H1 (cell line): ENCODE measurements at regions not wholly inside any gene's neighbourhood (a gene's known extent, or its start where the extent isn't known, plus 50 kb on each side); places are given as distances from the start of the nearest gene placed in this dataset.

Experiments used
- CTCF ChIA-PET: fragments of 300-600 bp; sonication (Branson Sonifier 250); formaldehyde crosslinking; loops from one replicate; lab custom pipeline; 2021; ENCODE audit not compliant: partially characterized antibody; lab: Charles Lee
- POLR2A ChIA-PET: fragments of 300-600 bp; sonication (Branson Sonifier 250); formaldehyde crosslinking; loops from one replicate; lab custom pipeline; 2021; ENCODE audit warnings: inconsistent platforms; ENCODE audit not compliant: partially characterized antibody; lab: Charles Lee
- DNase-seq, 2 experiments: peaks; one replicate each; pipeline versions ENCODE4 v3.0.0 to v3.0.0-alpha.2; 2010 to 2022; ENCODE audit warnings: low spot score in 2 of 2, low read depth in 1 of 2, mixed read lengths in 1 of 2
- FAIRE-seq: peaks from 2 replicates; lab custom pipeline; 2011; peaks lifted over from hg19 to GRCh38; lab: Jason Lieb, UNC
- H2AFZ ChIP-seq: 2 replicates; pipeline ENCODE4 v1.8.1; 2012; ENCODE audit warnings: low read length, inconsistent platforms
- H2AK5ac ChIP-seq: 2 replicates; pipeline ENCODE4 v1.6.1; 2013; ENCODE audit warnings: low read depth, low read length
- H2BK120ac ChIP-seq: replicated peaks from 2 replicates; pipeline ENCODE3; 2013; ENCODE audit warnings: low read depth, low read length, inconsistent platforms
- H2BK12ac ChIP-seq: 2 replicates; pipeline ENCODE4 v1.6.1; 2013; ENCODE audit warnings: low read depth, low read length
- H2BK15ac ChIP-seq: 2 replicates; pipeline ENCODE4 v1.6.1; 2013; ENCODE audit warnings: low read length
- H2BK20ac ChIP-seq: 2 replicates; pipeline ENCODE4 v1.6.1; 2013; ENCODE audit warnings: low read length
- H2BK5ac ChIP-seq: 2 replicates; pipeline ENCODE4 v1.6.1; 2013; ENCODE audit warnings: low read depth, low read length
- H3K14ac ChIP-seq: 2 replicates; pipeline ENCODE4 v1.6.1; 2013; ENCODE audit warnings: inconsistent platforms; ENCODE audit not compliant: insufficient read length
- H3K18ac ChIP-seq: 2 replicates; pipeline ENCODE4 v1.6.1; 2013; ENCODE audit warnings: low read length; ENCODE audit errors: extremely low read depth
- H3K23ac ChIP-seq: 2 replicates; pipeline ENCODE4 v1.6.1; 2013; ENCODE audit warnings: inconsistent platforms; ENCODE audit not compliant: insufficient read length
- H3K23me2 ChIP-seq: 2 replicates; pipeline ENCODE4 v1.6.1; 2013; ENCODE audit warnings: low read depth, low read length
- H3K27ac ChIP-seq: 2 replicates; pipeline ENCODE4 v1.6.1; 2011; ENCODE audit warnings: low read depth, low read length, inconsistent platforms
- H3K27me3 ChIP-seq, 4 experiments: replicated peaks in 1 of 4; 1 replicate in 1 of 4; 2 replicates in 3 of 4; pipeline versions ENCODE4 v1.6.1 to v1.8.1; 2011 to 2013; ENCODE audit warnings: low read length in 3 of 4, mild to moderate bottlenecking in 3 of 4, inconsistent platforms in 2 of 4, mixed read lengths in 2 of 4, moderate library complexity in 1 of 4; ENCODE audit not compliant: control insufficient read depth in 3 of 4, insufficient read depth in 3 of 4; ENCODE audit errors: extremely low read depth in 1 of 4
- H3K36me3 ChIP-seq, 4 experiments: 2 replicates each; pipeline versions ENCODE4 v1.6.1 to v1.8.1; 2011 to 2013; ENCODE audit warnings: mild to moderate bottlenecking in 4 of 4, low read length in 3 of 4, moderate library complexity in 2 of 4, control low read depth in 1 of 4, inconsistent platforms in 1 of 4; ENCODE audit not compliant: insufficient read depth in 4 of 4, control insufficient read depth in 2 of 4
- H3K4ac ChIP-seq: replicated peaks from 2 replicates; pipeline ENCODE3; 2013; ENCODE audit warnings: low read length, low read depth, mixed read lengths, inconsistent platforms; ENCODE audit not compliant: insufficient read length
- H3K4me1 ChIP-seq, 4 experiments: replicated peaks in 1 of 4; 1 replicate in 1 of 4; 2 replicates in 3 of 4; pipeline versions ENCODE4 v1.6.1 to v1.8.1; 2011 to 2013; ENCODE audit warnings: low read length in 3 of 4, inconsistent platforms in 2 of 4, mixed read lengths in 1 of 4; ENCODE audit not compliant: insufficient read depth in 4 of 4, control insufficient read depth in 3 of 4
- H3K4me2 ChIP-seq, 2 experiments: 2 replicates each; pipeline versions ENCODE4 v1.6.1 to v1.8.1; 2011 to 2013; ENCODE audit warnings: low read depth in 2 of 2, low read length in 2 of 2, control low read depth in 1 of 2, inconsistent platforms in 1 of 2, mild to moderate bottlenecking in 1 of 2; ENCODE audit not compliant: insufficient read depth in 1 of 2
- H3K4me3 ChIP-seq, 4 experiments: fragments of 200-600, 300-600 bp in 1 of 4; sonication (generic), shearing (Covaris generic), sonication (Bioruptor Twin) in 1 of 4; 2 replicates each; pipeline versions ENCODE4 v1.5.1 to v1.8.1; 2011 to 2016; ENCODE audit warnings: low read length in 4 of 4, low read depth in 3 of 4, control low read depth in 2 of 4, inconsistent platforms in 2 of 4, mild to moderate bottlenecking in 2 of 4, mixed read lengths in 1 of 4, moderate library complexity in 1 of 4; ENCODE audit not compliant: insufficient read depth in 2 of 4; ENCODE audit errors: extremely low read depth in 1 of 4
- H3K56ac ChIP-seq: replicated peaks from 2 replicates; pipeline ENCODE3; 2013; ENCODE audit warnings: low read depth, mild to moderate bottlenecking, mixed read lengths, low read length, inconsistent platforms; ENCODE audit not compliant: insufficient read length
- H3K79me1 ChIP-seq: 2 replicates; pipeline ENCODE4 v1.6.1; 2013; ENCODE audit warnings: low read depth, low read length, control low read depth
- H3K79me2 ChIP-seq, 2 experiments: 2 replicates each; pipeline versions ENCODE4 v1.6.1 to v1.8.1; 2012 to 2013; ENCODE audit warnings: low read length in 2 of 2, mild to moderate bottlenecking in 2 of 2, inconsistent platforms in 1 of 2; ENCODE audit not compliant: insufficient read depth in 2 of 2, control insufficient read depth in 1 of 2
- H3K9ac ChIP-seq, 4 experiments: replicated peaks in 1 of 4; 1 replicate in 1 of 4; 2 replicates in 3 of 4; pipeline versions ENCODE4 v1.6.1 to v1.8.1; 2011 to 2013; ENCODE audit warnings: low read depth in 3 of 4, low read length in 3 of 4, control low read depth in 2 of 4, mild to moderate bottlenecking in 2 of 4, moderate library complexity in 2 of 4, inconsistent platforms in 1 of 4; ENCODE audit errors: extremely low read depth in 1 of 4
- H3K9me3 ChIP-seq, 2 experiments: 2 replicates each; pipeline versions ENCODE4 v1.6.1 to v1.8.1; 2012 to 2013; ENCODE audit warnings: mild to moderate bottlenecking in 2 of 2, moderate library complexity in 2 of 2, control low read depth in 1 of 2, inconsistent platforms in 1 of 2, low read depth in 1 of 2, low read length in 1 of 2, mixed read lengths in 1 of 2; ENCODE audit not compliant: insufficient read depth in 2 of 2
- H4K20me1 ChIP-seq, 2 experiments: replicated peaks in 1 of 2; 2 replicates each; pipeline versions ENCODE3 to v1.8.1; 2011 to 2013; ENCODE audit warnings: inconsistent platforms in 2 of 2, low read length in 2 of 2, mild to moderate bottlenecking in 1 of 2; ENCODE audit not compliant: insufficient read depth in 2 of 2, control insufficient read depth in 1 of 2
- H4K5ac ChIP-seq: 2 replicates; pipeline ENCODE4 v1.6.1; 2013; ENCODE audit warnings: low read length, low read depth, mixed read lengths, inconsistent platforms; ENCODE audit not compliant: insufficient read length
- H4K8ac ChIP-seq: 2 replicates; pipeline ENCODE4 v1.8.0; 2013; ENCODE audit warnings: mild to moderate bottlenecking, moderate library complexity, low read length, inconsistent platforms; ENCODE audit not compliant: insufficient read depth; ENCODE audit errors: extremely low read depth
- H4K91ac ChIP-seq: replicated peaks from 2 replicates; pipeline ENCODE3; 2013; ENCODE audit warnings: low read length, mixed read lengths, inconsistent platforms; ENCODE audit not compliant: insufficient read length
- CBX8 ChIP-seq: fragments of 300-800, 300-1000 bp; sonication (generic); IDR thresholded peaks from 2 replicates; pipeline ENCODE4 v1.7.1; 2016; ENCODE audit warnings: low read depth, low read length, borderline replicate concordance
- RBBP5 ChIP-seq: IDR thresholded peaks from 2 replicates; pipeline ENCODE4 v1.7.1; 2012; ENCODE audit warnings: low read depth, mild to moderate bottlenecking, inconsistent platforms, low read length, moderate library complexity, borderline replicate concordance
- SRF ChIP-seq: IDR thresholded peaks from 2 replicates; pipeline ENCODE4 v1.6.1; 2011; ENCODE audit warnings: mild to moderate bottlenecking, low read depth, low read length, moderate library complexity
- WGBS, 2 experiments: shearing (Covaris generic) in 1 of 2; methylation state at CpG; one replicate each; pipeline versions ENCODE4 v1.1.6 to v1.1.7; 2013 to 2015; ENCODE audit warnings: low lambda C conversion rate in 2 of 2, mixed read lengths in 2 of 2, inconsistent platforms in 1 of 2, low coverage in 1 of 2, missing lambda C conversion rate in 1 of 2; ENCODE audit not compliant: insufficient replicate concordance in 2 of 2, insufficient coverage in 1 of 2, insufficient read length in 1 of 2; ENCODE audit errors: extremely low coverage in 1 of 2, missing lambda C conversion rate in 1 of 2; 5-methylcytosine and 5-hydroxymethylcytosine counted together

DNA sequence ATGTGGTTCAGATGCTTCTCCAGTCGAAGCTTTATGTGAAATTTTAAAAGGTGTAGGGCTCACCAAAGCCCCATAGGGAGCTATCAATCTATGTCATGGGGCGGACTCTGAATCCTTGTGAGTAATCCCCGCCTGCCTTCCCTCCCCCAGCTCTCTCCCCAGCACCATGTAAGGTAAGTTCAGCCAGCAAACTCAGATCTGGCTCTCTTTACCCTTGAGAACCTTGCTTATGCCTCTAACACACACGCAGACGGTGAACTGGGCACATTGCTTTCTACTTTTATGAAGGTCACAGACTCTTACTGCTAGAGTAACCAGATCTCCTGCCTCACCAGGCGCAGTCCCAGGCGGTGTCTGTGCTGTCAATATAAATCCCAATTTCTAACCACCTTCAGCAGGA lies 82.6 kb upstream of the CNKSR3 start:
- no peaks in the 10 kb centered on the region for H3K79me1 ChIP-seq
- no peak overlapping the region for H3K56ac ChIP-seq
- H4K5ac ChIP-seq = peak overlapping the region; percentile 3
- no peaks in the 10 kb centered on the region for H3K27me3 ChIP-seq
- H4K20me1 ChIP-seq = no peaks in the 10 kb centered on the region
- H3K23me2 ChIP-seq = no peaks in the 10 kb centered on the region
- no peak overlapping the region for H2BK120ac ChIP-seq
- 74% methylated on average over 7 of the region's 7 CpGs; no CpG with 5 or more reads in 1 of the 2 experiments for WGBS, 2 experiments
- no peak overlapping the region for H3K23ac ChIP-seq
- no peak overlapping the region for H3K4me2 ChIP-seq
- no peak overlapping the region for H3K14ac ChIP-seq
- H3K79me2 ChIP-seq = no peaks in the 10 kb centered on the region
- H2AK5ac ChIP-seq = no peak overlapping the region
- FAIRE-seq (peak; percentile 65), DNase-seq (no peak)
- H3K4ac ChIP-seq = no peak overlapping the region
- CTCF ChIA-PET = interaction anchor here (0.7 to 1.1 kb wide), 2 partner anchors 9 to 34 kb away, joined by 3 read pairs; no protein-coding TSS in a partner anchor
- 0 out of 2 replicates have a peak, but pooled peaks have one; percentile 22 for TF ChIP-seq SRF
- TF ChIP-seq RBBP5 = no peak
- TF ChIP-seq CBX8 = no peak
- no peak overlapping the region for H3K4me3 ChIP-seq
- no peak overlapping the region; the same call in 1 of the 2 replicates for H3K18ac ChIP-seq
- H3K4me1 ChIP-seq = peaks cover 0 to 12% (median 6%) of the 10 kb centered on the region in 4 experiments; a peak in 4 of 7 replicates
- peak overlapping the region; percentile 88; the same call in 1 of the 2 replicates for H2BK20ac ChIP-seq
- H2AFZ ChIP-seq = peak overlapping the region; percentile 94
- peak overlapping the region; percentile 7 for H4K91ac ChIP-seq
- no peak overlapping the region; the same call in none of the 2 replicates for H4K8ac ChIP-seq
- no peak overlapping the region for H2BK5ac ChIP-seq
- no peaks in the 10 kb centered on the region for H3K36me3 ChIP-seq
- POLR2A ChIA-PET = no interaction called here
- no peak overlapping the region for H3K27ac ChIP-seq
- H2BK12ac ChIP-seq = no peak overlapping the region
- peak overlapping the region; percentile 53; the same call in 1 of the 2 replicates for H2BK15ac ChIP-seq
- no peak overlapping the region for H3K9ac ChIP-seq
- no peaks in the 10 kb centered on the region for H3K9me3 ChIP-seq
